GM12874 (cell line): ENCODE measurements at regions not wholly inside any gene's neighbourhood (a gene's known extent, or its start where the extent isn't known, plus 50 kb on each side); places are given as distances from the start of the nearest gene placed in this dataset.

Experiments used
- TF ChIP-seq, protein P1 (sequence below): IDR thresholded peaks from 2 replicates; pipeline ENCODE4 v1.5.1; 2011; ENCODE audit warnings: low read depth, mild to moderate bottlenecking, control low read depth, low read length, moderate library complexity; ENCODE audit not compliant: insufficient read depth

DNA sequence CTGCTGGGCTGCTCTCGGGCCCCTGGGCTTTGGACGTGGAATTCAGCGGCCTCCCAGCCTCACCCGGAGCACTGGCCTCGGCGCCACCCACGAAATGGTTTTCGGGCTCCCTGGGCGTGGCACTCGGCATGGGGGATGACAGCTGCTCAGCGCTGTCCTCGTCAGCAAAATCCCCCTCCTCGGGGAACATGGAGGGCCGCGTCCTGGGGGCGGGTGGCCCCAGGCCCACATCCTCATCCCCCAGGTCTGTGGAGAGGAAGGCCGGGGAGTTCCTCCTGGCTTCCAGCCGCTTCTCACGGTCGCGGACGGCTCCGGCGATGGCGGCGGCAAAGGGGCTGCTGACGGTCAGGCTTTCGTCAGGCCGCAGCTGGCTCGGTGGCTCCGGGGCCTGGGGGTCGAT lies 88.4 kb downstream of the CTTN start:
- TF ChIP-seq, protein P1, sequence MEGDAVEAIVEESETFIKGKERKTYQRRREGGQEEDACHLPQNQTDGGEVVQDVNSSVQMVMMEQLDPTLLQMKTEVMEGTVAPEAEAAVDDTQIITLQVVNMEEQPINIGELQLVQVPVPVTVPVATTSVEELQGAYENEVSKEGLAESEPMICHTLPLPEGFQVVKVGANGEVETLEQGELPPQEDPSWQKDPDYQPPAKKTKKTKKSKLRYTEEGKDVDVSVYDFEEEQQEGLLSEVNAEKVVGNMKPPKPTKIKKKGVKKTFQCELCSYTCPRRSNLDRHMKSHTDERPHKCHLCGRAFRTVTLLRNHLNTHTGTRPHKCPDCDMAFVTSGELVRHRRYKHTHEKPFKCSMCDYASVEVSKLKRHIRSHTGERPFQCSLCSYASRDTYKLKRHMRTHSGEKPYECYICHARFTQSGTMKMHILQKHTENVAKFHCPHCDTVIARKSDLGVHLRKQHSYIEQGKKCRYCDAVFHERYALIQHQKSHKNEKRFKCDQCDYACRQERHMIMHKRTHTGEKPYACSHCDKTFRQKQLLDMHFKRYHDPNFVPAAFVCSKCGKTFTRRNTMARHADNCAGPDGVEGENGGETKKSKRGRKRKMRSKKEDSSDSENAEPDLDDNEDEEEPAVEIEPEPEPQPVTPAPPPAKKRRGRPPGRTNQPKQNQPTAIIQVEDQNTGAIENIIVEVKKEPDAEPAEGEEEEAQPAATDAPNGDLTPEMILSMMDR = no peak

DNA sequence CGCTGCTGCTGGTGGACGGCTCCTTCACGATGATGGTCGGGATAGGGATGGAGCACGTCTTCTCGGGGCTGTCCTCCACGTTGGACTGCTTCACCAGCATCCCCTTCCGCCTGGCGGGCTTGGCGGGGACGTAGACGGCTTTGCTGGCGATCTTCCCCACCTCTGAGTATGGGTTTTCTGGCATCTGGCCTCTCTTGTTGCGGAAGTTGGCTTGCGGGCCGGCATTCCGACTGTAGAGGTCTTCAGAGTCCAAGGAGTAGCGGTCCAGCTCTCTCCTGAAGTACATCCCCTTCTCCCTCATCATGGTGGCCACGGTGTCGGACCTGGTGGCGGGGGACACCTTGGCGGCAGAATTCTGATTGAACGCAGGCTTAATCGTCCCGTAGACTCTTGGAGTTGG lies 88.8 kb downstream of the CTTN start:
- TF ChIP-seq, protein P1 = no peak

DNA sequence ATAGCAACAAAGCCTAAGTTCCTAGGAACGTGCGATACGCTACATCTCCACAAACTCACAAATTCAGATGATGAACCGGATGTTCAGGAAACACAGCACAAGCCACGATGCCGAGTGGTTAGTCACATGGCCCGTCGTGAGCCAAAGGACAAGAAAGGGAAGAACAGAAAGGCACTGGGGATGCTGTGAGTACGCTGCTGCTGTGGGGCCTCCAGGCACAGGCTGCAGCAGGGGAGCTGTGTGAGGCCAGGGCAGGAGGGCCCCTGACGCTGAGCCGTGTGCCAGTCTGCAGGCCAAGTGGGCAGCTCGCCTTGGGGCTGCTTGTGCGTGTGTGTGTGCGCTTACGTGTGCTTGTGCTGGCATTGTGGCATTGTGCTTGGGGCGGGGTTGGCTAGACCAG lies 89.4 kb downstream of the CTTN start:
- TF ChIP-seq, protein P1 = no peak

DNA sequence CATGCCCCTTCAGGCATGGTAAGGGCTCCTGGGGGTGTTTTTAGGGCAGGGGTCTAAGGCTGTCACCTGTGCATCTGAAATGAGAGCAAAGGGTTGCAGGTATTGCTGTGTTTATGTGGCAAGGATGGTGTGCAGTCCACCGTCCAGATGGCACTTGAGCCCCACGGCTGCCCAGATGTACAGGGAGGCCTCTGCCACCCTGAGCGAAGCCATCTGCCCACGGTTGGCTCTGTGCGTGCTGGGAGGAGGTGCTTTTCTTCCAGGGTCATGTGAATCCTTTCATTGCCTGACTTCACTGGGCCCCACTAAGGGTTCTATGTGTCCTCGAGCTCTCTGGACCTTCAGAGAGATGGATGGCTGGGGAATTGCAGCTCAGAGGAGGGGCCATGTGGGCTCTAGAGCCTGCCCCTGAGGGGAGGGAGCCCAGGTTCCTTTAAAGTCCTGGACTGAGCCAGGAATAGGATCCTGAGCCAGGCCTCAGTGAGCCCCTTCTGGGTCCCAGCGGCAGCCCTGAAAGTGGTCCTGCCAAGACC lies 89.9 kb downstream of the CTTN start:
- TF ChIP-seq, protein P1 = no peak

DNA sequence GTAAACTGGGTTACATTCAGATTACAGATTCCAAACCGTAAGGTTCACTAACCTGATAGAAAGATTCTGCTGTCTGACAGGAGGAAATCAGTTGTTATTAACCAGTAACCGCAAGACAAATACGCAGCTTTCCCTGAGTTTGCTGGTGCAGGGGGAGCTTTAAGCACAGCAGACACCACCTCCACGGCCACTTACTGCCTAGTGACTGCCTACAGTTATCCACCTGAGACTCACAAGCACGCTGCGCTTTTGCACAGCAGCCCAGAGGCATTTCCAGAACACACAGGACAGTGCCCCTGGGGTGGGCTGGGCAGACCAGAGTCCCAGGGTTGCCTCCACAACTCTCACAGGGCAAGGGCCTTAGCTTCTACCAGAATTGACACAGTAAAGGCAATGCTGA lies 90.9 kb downstream of the CTTN start:
- TF ChIP-seq, protein P1 = no peak

DNA sequence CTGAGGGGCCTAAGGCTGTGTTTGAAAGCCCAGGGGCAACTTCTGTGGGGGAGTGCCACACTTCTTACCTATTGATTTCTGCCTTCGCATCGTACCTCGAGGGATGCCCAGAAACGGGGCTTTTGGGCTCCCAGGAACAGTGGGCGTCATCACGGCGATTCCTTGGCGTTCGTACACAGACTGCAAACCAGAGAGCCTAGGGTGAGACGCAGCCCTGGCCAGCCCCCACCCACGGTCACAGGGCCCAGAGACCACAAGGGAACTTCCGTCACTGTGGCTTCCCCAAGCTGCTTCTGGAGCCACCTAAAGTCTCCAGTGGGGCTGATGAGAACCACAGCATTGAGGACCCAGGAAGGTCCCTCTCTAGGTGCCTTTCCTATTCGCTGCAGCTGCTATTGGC lies 91.9 kb downstream of the CTTN start:
- TF ChIP-seq, protein P1 = no peak

DNA sequence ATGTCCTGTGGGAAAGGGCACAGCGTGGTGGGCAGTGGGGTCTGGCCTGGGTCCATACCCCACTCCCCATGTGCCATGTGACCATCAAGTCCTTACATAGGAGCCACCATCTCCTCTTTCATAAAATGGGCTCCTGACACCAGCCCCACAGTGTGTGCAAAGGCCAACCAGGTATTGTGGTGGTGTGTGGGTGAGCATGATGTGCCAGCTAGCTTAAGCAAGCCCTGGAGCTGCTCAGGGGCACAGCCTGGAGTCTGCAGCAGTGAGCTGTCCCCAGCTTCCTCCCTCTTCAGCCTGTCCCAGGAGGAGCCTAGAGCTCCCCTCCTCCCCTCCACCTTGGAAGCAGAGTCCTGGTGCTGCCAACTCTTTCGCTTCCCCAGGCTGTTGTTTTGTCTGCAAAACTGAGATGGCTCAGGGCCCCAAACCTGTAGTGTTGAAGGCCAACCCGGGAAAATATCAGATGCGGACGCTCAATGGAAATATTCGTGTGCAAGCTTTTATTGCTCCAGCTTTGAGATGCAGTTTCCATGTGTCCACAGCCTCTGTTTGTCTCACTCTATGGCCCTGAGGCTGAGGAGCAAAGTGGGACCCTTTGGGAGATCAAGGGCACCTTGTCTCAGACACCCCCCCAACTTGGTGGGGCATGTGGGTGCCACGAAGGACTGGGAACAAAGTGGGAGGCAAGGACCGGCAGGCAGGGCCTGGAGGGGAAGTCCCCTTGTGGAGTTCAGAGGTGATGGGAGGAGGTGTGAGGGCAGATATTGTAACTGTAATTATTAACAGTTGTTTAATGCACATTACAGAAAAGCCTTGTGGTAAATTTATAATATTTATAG lies 92.6 kb downstream of the CTTN start:
- TF ChIP-seq, protein P1 = no peak
